ENCODE measurements at regions not wholly inside any gene's neighbourhood (a gene's known extent, or its start where the extent isn't known, plus 50 kb on each side); places are given as distances from the start of the nearest gene placed in this dataset.

DNA sequence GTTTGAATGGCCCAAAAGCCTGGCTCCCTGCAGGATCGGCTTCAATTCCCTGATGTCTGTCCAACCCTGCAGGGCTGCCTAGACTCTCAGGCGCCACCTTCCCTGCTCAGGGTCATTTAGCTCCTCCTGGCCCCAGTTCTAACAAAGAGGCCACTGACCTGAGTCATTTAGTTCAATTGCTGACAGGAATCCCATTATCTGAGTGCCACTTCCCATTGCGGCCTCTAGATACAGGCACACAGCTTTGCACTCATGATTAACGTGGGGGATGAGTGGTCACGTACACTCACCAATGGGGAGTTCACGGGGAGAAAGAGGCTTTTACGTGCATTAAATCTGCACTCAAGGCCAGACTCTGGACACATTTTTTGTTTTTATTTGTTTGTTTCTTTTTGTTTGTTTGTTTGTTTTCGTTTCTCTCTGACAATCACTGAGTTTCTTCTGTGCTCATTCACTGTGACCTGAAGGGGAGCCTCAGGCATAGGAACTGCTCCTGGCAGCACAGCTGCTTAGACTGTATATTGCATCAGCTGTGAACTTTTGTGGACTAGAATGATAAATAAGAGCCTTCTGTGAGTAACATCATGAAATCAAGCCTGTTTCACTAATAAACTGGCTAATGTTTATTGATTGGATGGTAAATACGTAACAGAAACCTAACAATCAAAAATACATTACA, 118.9 kb upstream of the CTNNA2 start:
- ATAC-seq: no peak
- TF ChIP-seq CTCF (IDR thresholded peaks at IDR 0.05): no peak
- peak in 1 of 4 donors; percentile 14 for DNase-seq
- Histone ChIP-seq H3K4me3 (no peak overlapping the region), H3K27ac (no peak overlapping the region), H3K36me3 (no peaks in the 10 kb centered on the region), H3K27me3 (no peaks in the 10 kb centered on the region), H3K9me3 (peaks cover 0 to 2% of the 10 kb centered on the region in 2 donors), H3K4me1 (no peaks in the 10 kb centered on the region)
- intact Hi-C loops (cut with DNase I): no loop called here

DNA sequence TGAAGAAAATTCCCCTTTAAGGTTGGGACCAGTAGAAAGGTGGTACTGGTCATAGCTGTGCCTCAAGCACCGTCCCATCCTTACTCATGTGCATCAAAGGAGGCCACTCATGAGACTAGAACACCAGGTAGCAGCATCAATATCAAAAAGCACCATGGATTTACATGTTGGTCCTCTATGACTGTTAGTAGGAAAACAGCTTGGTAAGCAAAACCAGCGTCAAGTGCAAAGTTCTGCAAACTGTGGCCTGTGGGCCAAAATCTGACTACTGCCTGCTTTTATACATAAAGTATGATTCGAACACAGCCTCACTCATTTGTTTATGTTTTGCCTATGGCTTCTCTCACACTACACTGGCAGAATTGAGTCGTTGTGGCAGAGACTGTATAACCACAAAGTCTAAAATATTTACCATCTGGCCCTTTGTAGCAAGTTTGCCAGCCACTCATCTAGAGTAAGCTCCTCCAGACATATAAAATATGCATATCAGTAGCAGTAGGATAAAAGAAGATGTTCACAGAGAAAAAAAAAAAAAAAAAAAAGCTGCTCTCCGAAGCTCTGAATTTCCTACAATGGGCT, 119.7 kb upstream of the CTNNA2 start:
- H3K4me3 ChIP-seq: no peak overlapping the region
- no peak for TF ChIP-seq CTCF (IDR thresholded peaks at IDR 0.05)
- no peaks in the 10 kb centered on the region for H3K27me3 ChIP-seq
- H3K9me3 ChIP-seq: peaks cover 0 to 2% of the 10 kb centered on the region in 2 donors
- intact Hi-C loops (cut with DNase I): no loop called here
- no peak overlapping the region for H3K27ac ChIP-seq
- H3K36me3 ChIP-seq: no peaks in the 10 kb centered on the region
- DNase-seq (no peak), ATAC-seq (no peak)
- H3K4me1 ChIP-seq: no peaks in the 10 kb centered on the region

- Histone ChIP-seq H3K4me1 (no peaks in the 10 kb centered on the region), H3K27ac (no peak overlapping the region), H3K9me3 (peaks cover 2% of the 10 kb centered on the region in 2 donors), H3K27me3 (no peaks in the 10 kb centered on the region), H3K4me3 (no peak overlapping the region), H3K36me3 (no peaks in the 10 kb centered on the region)
- no peak for ATAC-seq
- TF ChIP-seq CTCF (IDR thresholded peaks at IDR 0.05): no peak
- peak in 1 of 4 donors; percentile 3 for DNase-seq
- intact Hi-C loops (cut with DNase I): no loop called here
Observed at GRCh38 chr2:79389481-79389880, 123.4 kb upstream of the CTNNA2 start.

DNA sequence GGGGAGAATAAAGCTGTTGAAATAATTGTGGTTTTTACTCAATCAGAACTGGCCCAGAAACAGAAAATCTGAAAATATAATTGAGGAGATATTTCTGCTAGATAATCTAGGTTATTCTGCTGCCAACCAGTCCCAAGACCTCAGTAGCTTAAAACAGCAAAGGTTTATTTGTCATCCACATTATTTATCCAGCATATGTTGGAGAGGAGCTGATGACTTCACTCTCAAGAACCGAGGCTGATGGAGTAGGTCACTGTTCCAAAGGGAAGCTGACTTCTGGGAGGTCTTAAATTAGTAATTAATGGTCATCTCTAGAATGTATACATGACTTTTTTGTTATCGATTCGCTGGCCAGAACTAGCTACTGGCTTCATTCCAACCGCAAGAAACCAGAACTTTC, 124.8 kb upstream of the CTNNA2 start:
- intact Hi-C loops (cut with DNase I): no loop called here
- Histone ChIP-seq H3K9me3 (peaks cover 0 to 2% of the 10 kb centered on the region in 2 donors), H3K36me3 (no peaks in the 10 kb centered on the region), H3K4me3 (no peak overlapping the region), H3K27ac (no peak overlapping the region), H3K27me3 (no peaks in the 10 kb centered on the region), H3K4me1 (no peaks in the 10 kb centered on the region)
- TF ChIP-seq CTCF (IDR thresholded peaks at IDR 0.05): no peak
- no peak for ATAC-seq
- DNase-seq: no peak

DNA sequence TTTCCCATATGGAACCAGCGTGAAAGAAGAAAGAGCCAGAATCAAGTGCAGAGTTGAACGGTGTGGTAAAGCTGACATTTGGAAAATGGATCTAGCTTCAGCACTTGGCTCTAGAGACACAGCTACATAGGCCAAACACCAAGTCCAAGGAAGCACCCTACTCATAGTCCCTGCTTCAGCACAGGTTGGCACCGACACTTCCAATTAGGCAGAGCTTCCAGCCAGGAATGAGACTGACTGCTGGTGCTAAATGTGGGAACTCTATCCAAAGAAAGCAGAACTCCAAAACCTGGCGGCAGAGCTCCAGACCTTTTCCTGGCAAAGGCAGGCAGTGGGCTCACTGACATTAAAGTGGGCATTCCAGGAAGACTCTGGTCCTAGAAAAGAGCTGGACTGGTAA, 125.4 kb upstream of the CTNNA2 start:
- no peak for TF ChIP-seq CTCF (IDR thresholded peaks at IDR 0.05)
- intact Hi-C loops (cut with DNase I): no loop called here
- no peak for ATAC-seq

More for the DNA sequence above, 125.4 kb upstream of the CTNNA2 start:
- Histone ChIP-seq H3K27ac (no peak overlapping the region), H3K9me3 (peaks cover 0 to 2% of the 10 kb centered on the region in 2 donors), H3K36me3 (no peaks in the 10 kb centered on the region), H3K4me1 (no peaks in the 10 kb centered on the region), H3K4me3 (no peak overlapping the region), H3K27me3 (no peaks in the 10 kb centered on the region)
- DNase-seq: no peak

Data from left lung (tissue), 4 donors.